Lung (tissue), 11 donors: ENCODE measurements at regions not wholly inside any gene's neighbourhood (a gene's known extent, or its start where the extent isn't known, plus 50 kb on each side); places are given as distances from the start of the nearest gene placed in this dataset.

Experiments
- ATAC-seq: fragments of 200-7000 bp; cut with Tn5 transposase; one replicate; pipeline ENCODE4 v1.9.1; 2020; ENCODE audit warnings: moderate number of reproducible peaks; ENCODE audit not compliant: insufficient read depth, low FRiP score
- DNase-seq, 3 donors: peaks; one replicate each; pipeline ENCODE4 v3.0.0-alpha.2; 2013 to 2017
- H3K27ac ChIP-seq, 2 donors: one replicate each; pipeline ENCODE4 v1.5.1; 2013; ENCODE audit warnings: mild to moderate bottlenecking in 2 of 2, moderate library complexity in 2 of 2, control low read depth in 1 of 2, inconsistent platforms in 1 of 2, low read depth in 1 of 2, low read length in 1 of 2
- H3K27me3 ChIP-seq, 3 donors: one replicate each; pipeline ENCODE4 v1.5.1; 2013; ENCODE audit warnings: low read length in 2 of 3; ENCODE audit not compliant: control insufficient read depth in 3 of 3, insufficient read depth in 3 of 3
- H3K36me3 ChIP-seq, 4 donors: one replicate each; pipeline ENCODE4 v1.5.1; 2013; ENCODE audit warnings: low read length in 4 of 4, mild to moderate bottlenecking in 1 of 4, moderate library complexity in 1 of 4; ENCODE audit not compliant: control insufficient read depth in 4 of 4, insufficient read depth in 4 of 4
- H3K4me1 ChIP-seq, 5 donors: one replicate each; pipeline ENCODE4 v1.5.1; 2013; ENCODE audit warnings: low read length in 5 of 5, mild to moderate bottlenecking in 2 of 5, moderate library complexity in 1 of 5; ENCODE audit not compliant: control insufficient read depth in 5 of 5, insufficient read depth in 5 of 5
- H3K4me3 ChIP-seq: one replicate; pipeline ENCODE4 v1.5.1; 2013; ENCODE audit warnings: mild to moderate bottlenecking, control low read depth, moderate library complexity
- H3K9ac ChIP-seq, 2 donors: one replicate each; pipeline ENCODE4 v1.5.1; 2013; ENCODE audit warnings: low read length in 2 of 2, control low read depth in 1 of 2; ENCODE audit not compliant: insufficient read depth in 1 of 2
- H3K9me3 ChIP-seq, 4 donors: one replicate each; pipeline ENCODE4 v1.5.1; 2013; ENCODE audit warnings: low read length in 3 of 4, mild to moderate bottlenecking in 1 of 4, moderate library complexity in 1 of 4; ENCODE audit not compliant: control insufficient read depth in 4 of 4, insufficient read depth in 3 of 4
- CTCF ChIP-seq: IDR thresholded peaks from 2 replicates; pipeline ENCODE4 v1.5.1; 2012; ENCODE audit warnings: mild to moderate bottlenecking; ENCODE audit errors: control extremely low read depth, extremely low read depth
- WGBS, 2 donors: extraction: QIAGEN DNeasy Blood & Tissue Kit; methylation state at CpG; one replicate each; pipeline ENCODE4 v1.1.7; 2013; 5-methylcytosine and 5-hydroxymethylcytosine counted together
- donor health status: control.
- donor health status: control.
- donor health status: Bipolar disorder and iron deficiency.
- donor health status: healthy.
- donor health status: DM: yes; HTN: yes; CAD: no.

- Histone ChIP-seq H3K9me3 (no peaks in the 10 kb centered on the region), H3K4me1 (no peaks in the 10 kb centered on the region), H3K27ac (no peak overlapping the region), H3K36me3 (no peaks in the 10 kb centered on the region), H3K27me3 (peaks cover 0 to 18% (median 0%) of the 10 kb centered on the region in 3 donors), H3K4me3 (no peak overlapping the region), H3K9ac (no peak overlapping the region)
- ATAC-seq (no peak), DNase-seq (no peak)
- no peak for TF ChIP-seq CTCF
Observed at GRCh38 chrX:113455582-113455981, 615.0 kb upstream of the AMOT start.

- ATAC-seq: no peak
Observed at GRCh38 chrX:113429011-113429410, 588.4 kb upstream of the AMOT start.

DNA sequence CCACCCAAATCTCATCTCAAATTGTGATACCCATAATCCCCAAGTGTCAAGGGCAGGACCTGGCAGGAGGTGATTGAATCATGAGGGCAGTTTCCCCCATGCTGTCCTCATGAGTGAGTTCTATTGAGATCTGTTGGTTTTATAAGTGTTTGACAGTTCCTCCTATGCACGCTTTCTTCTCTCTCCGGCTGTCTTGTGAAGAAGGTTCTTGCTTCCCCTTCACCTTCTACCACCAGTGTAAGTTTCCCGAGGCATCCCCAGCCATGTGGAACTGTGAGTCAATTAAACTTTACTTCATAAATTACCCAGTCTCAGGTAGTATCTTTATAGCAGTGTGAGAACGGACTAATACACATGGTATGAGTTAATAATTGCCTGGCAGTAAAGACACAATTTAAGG, 581.7 kb upstream of the AMOT start:
- no peak for TF ChIP-seq CTCF
- Histone ChIP-seq H3K36me3 (no peaks in the 10 kb centered on the region), H3K9me3 (peaks cover 0 to 3% (median 0%) of the 10 kb centered on the region in 4 donors), H3K27me3 (peaks cover 0 to 28% (median 0%) of the 10 kb centered on the region in 3 donors), H3K27ac (no peak overlapping the region), H3K4me3 (no peak overlapping the region), H3K4me1 (no peaks in the 10 kb centered on the region), H3K9ac (no peak overlapping the region)
- ATAC-seq (no peak), DNase-seq (no peak)
- 79% methylated on average over 4 of the region's 4 CpGs for WGBS, 2 donors

More at GRCh38 chrX:113429011-113429410, 588.4 kb upstream of the AMOT start:
- 90 to 100% methylated on average over 1 of the region's 1 CpG for WGBS, 2 donors
- H3K9me3 ChIP-seq: peaks cover 0 to 8% (median 1%) of the 10 kb centered on the region in 4 donors
- TF ChIP-seq CTCF: no peak
- H3K4me3 ChIP-seq: no peak overlapping the region
- H3K9ac ChIP-seq: no peak overlapping the region
- H3K27me3 ChIP-seq: peaks cover 0 to 18% (median 0%) of the 10 kb centered on the region in 3 donors
- no peak overlapping the region for H3K27ac ChIP-seq
- no peak for DNase-seq
- no peaks in the 10 kb centered on the region for H3K36me3 ChIP-seq
- no peaks in the 10 kb centered on the region for H3K4me1 ChIP-seq

- WGBS, 2 donors: 88 to 100% methylated on average over 1 of the region's 1 CpG
- ATAC-seq (no peak), DNase-seq (no peak)
- no peaks in the 10 kb centered on the region for H3K4me1 ChIP-seq
- H3K9me3 ChIP-seq: peaks cover 0 to 3% (median 0%) of the 10 kb centered on the region in 4 donors
- no peaks in the 10 kb centered on the region for H3K36me3 ChIP-seq
- H3K4me3 ChIP-seq: no peak overlapping the region
- peaks cover 0 to 30% (median 0%) of the 10 kb centered on the region in 3 donors for H3K27me3 ChIP-seq
- no peak overlapping the region for H3K27ac ChIP-seq
- no peak for TF ChIP-seq CTCF
- H3K9ac ChIP-seq: no peak overlapping the region
Observed at GRCh38 chrX:113421432-113421831, 580.8 kb upstream of the AMOT start.
